KOPT-K1 (cell line): ENCODE measurements at regions not wholly inside any gene's neighbourhood (a gene's known extent, or its start where the extent isn't known, plus 50 kb on each side); places are given as distances from the start of the nearest gene placed in this dataset.

Experiments used
- H3K27ac ChIP-seq: fragments of 200-600 bp; sonication (generic); 2 replicates; pipeline ENCODE4 v1.5.1; 2016; ENCODE audit warnings: antibody characterized with exemption, mild to moderate bottlenecking, low read depth, low read length; ENCODE audit not compliant: poor library complexity, severe bottlenecking
- H3K36me3 ChIP-seq: fragments of 200-600 bp; sonication (generic); 2 replicates; pipeline ENCODE4 v1.5.1; 2017; ENCODE audit warnings: antibody characterized with exemption, mild to moderate bottlenecking, low read length, moderate library complexity; ENCODE audit not compliant: insufficient read depth
- H3K9me3 ChIP-seq: fragments of 200-600 bp; sonication (generic); 2 replicates; pipeline ENCODE4 v1.5.1; 2017; ENCODE audit warnings: antibody characterized with exemption, low read length, mild to moderate bottlenecking; ENCODE audit not compliant: insufficient read depth, poor library complexity, severe bottlenecking

DNA sequence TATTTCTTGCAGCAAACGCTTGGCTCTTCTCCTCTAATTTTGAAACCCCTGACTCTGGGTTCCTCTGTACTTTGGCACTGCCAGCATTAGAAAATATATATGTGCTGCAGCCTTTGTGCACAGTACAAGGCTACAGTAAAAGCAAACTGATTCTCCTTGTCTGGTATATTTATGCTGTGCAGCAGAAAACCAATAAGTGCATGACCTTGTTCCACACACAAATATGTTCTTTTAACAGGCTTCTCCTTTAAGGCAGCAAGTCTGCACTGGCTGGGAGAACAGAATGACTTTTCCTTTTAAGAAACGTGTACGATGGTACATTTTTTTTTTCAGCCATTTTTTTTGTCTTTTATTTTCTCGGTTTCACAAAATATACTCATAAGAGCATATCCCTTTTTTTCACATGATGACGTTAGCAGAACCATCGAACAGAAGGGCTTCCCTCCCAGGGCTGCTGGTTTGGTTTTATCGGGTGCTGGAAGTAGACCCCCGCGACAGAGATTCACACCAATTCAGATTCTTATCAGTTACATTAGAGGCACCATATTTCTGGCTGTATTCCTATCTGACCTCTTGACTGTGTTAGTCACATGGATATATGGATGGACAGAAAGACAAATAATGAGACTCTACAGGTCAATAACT is 129.9 kb upstream of the ARID1B start:
- H3K27ac ChIP-seq, result no peak overlapping the region
- H3K36me3 ChIP-seq, result no peaks in the 10 kb centered on the region
- no peaks in the 10 kb centered on the region for H3K9me3 ChIP-seq

DNA sequence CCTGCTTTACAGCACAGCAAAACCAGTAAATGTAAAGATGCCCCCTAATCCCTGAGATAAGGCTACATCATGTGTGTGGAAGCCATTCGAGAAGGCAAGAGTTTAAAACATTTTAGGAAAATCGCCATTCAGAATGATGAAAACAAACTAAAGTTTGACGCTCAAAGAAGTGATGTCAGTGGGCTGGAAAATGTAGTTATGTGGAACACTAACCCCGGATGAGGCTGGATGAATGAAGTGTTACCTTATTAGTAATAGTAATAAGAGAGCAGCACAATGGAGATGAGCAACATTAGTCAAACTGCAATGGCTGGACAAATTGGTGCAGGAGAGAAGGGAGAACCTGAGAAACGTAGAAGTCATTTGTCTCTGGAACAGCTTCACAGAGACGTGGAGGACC is 130.7 kb upstream of the ARID1B start:
- H3K36me3 ChIP-seq, result no peaks in the 10 kb centered on the region
- H3K27ac ChIP-seq, result no peak overlapping the region
- no peaks in the 10 kb centered on the region for H3K9me3 ChIP-seq

DNA sequence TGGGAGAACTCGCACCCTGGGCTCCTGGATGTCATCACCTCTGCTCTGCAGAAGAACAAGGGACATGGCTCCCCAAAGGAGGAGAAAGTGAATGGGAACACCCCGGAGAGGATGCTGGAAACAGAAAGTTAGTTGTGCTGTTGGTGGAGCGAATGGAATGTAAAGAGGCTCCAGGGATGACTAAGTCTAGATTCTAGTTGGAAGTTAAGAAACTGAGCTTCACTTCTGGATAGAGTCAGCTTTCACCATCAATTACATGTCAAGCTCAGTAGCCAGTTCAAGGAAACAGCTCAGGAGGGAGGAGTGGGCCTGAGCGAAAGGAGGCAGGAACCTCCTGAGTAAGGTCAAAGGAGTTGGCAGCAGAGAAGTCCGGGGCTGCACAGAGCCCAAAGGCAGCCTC is 132.1 kb upstream of the ARID1B start:
- Histone ChIP-seq H3K27ac (no peak overlapping the region), H3K36me3 (no peaks in the 10 kb centered on the region), H3K9me3 (no peaks in the 10 kb centered on the region)

DNA sequence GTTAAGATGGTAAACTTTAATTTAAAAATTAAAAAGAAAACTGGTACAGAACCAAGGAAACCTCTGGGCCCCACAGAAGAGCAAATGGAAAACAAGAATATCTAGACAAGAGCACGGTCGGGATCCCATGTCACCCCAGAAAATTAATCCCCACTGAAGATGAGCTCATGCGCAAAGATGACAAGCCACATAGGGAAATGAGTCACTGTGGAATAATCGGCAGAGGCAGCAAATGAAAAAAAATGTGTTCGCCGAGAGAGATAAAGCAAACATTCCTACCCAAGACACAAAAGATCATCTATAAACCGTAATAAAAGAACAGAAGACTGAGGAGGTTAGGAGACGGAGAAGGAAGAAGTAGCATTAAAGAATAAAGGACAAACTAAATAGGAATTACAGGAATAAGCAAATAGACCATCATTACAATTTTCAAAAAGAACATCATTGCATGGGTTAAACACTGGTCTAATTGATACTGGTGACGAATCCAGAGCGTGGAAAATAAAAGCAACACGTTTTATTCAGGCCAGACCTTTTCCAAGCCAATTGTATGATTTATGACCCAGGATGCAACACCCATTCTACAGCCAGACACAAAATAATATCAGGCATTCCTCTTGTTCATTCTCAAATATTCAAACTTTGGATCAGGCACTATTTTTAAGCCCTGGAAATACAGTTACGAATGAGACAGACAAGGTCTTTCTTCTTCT is 138.0 kb upstream of the ARID1B start:
- Histone ChIP-seq H3K9me3 (no peaks in the 10 kb centered on the region), H3K27ac (no peak overlapping the region)

DNA sequence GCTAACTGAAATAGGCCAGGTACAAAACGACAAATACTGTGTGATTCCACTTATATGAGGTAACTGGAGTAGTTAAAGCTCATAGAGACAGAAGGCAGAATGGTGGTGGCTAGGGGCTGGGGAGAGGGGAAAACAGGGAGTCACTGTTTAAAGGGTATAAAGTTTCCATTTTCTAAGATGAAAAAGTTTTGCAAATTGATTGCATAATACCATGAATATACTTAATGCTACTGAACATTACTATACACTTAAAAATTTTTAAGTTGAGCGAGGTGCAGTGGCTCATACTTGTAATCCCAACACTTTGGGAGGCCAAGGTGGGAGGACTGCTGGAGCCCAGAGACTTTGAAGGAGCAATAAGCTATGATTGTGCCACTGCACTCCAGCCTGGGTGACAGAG is 138.6 kb upstream of the ARID1B start:
- H3K27ac ChIP-seq, result no peak overlapping the region
- H3K36me3 ChIP-seq, result no peaks in the 10 kb centered on the region
- H3K9me3 ChIP-seq, result no peaks in the 10 kb centered on the region

More for the DNA sequence above, 138.0 kb upstream of the ARID1B start:
- H3K36me3 ChIP-seq, result no peaks in the 10 kb centered on the region

DNA sequence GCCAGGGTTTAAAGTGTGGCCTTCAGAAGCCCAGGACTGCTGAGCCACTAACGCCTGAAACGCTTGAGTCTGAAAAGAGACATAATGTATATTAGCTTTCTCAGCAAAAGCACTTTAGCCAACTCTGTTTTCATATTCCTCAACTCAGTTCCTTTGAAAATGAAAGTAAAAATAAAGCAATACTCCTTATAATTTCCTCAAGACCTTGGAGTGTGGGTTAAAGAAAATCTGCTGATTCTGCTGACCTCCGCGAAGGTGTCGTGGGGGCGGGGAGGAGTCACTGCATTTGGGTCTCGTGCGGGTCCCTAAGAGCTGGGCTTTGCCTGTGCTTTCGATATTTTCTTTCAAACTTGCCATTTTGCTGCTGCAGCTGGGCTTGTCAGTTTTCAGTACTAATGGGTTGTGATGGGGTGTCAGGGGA is 142.2 kb upstream of the ARID1B start:
- Histone ChIP-seq H3K27ac (no peak overlapping the region), H3K9me3 (no peaks in the 10 kb centered on the region), H3K36me3 (no peaks in the 10 kb centered on the region)

DNA sequence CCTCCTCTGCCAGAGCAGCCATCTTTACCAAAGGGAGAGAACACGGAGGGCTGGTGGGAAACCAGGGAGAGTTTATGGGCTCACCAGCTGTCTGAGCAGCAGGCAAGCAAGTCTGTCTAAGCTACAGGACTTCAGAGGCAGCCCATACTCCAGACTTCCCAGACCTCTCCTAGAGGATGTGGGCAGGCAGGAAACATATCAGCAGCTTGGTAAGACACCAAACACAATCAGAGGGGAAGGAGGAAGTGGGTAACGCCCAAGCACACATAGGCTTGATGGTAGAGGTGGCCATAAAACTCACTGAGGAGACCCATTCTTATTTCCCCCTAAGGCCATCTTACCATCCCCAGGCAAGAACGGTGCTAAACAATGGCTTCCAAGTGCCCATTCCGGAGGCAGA is 143.1 kb upstream of the ARID1B start:
- no peaks in the 10 kb centered on the region for H3K36me3 ChIP-seq
- no peak overlapping the region for H3K27ac ChIP-seq
- no peaks in the 10 kb centered on the region for H3K9me3 ChIP-seq

DNA sequence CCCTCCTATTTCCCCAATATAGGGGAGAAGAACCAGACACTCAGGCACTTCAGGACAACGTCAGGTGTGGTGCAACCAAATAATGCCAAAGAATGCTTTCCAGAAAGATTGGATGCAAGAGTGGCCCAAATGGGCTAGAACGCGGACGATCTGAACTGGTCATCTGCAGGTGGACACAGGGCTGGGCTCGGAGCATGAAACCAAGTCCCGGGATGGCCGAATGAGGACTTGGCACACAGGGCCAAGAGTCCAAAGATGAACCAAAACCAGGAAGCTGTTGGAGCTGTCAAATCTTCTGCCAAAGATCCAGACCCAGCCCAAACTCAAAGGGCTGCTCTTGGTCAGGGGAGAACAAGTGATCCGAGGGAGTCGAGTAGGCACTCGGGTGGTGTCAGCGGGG is 143.9 kb upstream of the ARID1B start:
- H3K27ac ChIP-seq, result no peak overlapping the region
- H3K9me3 ChIP-seq, result no peaks in the 10 kb centered on the region
- no peaks in the 10 kb centered on the region for H3K36me3 ChIP-seq

DNA sequence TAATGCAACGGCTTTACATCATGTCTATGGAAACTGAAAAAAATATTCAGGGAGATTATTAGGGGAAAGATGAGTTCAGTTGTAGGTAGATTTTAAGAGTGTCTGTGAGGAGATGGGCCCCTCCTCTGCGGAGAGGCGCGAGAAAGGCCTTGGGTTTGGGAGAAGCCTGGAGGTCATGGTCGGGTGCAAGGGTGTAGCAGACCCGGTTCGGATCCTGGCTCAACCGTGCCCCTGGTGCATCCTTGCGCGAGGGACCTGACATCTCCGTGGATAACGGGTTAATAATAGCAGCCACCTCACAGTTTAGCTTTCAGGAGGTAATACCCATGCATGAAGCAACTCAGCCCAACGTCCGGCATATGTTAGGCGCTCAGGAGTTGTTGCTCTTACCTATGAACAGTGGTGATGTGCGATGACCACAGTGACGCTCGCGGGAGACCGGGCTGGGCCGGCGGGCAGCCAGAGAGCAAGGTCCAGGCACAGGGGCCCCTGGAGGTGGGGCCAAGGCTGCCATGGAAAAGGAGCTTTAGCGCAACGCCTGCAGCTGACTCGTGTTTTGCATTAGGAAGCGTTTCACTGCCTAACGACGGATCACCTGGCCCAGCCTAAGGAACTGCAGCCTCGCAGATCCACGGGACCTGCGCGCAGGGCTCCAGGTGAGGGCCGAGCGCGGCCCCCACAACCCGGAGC is 146.4 kb upstream of the ARID1B start:
- no peak overlapping the region for H3K27ac ChIP-seq
- no peaks in the 10 kb centered on the region for H3K36me3 ChIP-seq
- no peaks in the 10 kb centered on the region for H3K9me3 ChIP-seq

DNA sequence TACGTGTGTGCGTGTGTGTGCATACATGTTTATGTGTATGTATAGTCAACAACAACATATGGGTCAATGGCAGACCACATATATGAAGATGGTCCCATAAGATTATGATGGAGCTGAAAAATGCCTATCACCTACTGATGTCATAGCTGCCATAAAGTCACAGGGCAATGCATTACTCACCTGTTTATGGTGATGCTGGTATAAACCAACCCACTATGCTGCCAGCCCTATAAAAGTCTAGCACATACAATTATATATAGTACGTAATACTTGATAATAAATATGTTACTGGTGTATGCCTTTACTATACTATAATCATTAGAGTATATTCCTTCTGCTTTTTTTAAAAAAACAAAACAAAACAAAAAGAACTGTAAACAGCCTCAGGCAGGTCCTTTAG is 148.4 kb upstream of the ARID1B start:
- Histone ChIP-seq H3K9me3 (no peaks in the 10 kb centered on the region), H3K36me3 (no peaks in the 10 kb centered on the region), H3K27ac (no peak overlapping the region)

DNA sequence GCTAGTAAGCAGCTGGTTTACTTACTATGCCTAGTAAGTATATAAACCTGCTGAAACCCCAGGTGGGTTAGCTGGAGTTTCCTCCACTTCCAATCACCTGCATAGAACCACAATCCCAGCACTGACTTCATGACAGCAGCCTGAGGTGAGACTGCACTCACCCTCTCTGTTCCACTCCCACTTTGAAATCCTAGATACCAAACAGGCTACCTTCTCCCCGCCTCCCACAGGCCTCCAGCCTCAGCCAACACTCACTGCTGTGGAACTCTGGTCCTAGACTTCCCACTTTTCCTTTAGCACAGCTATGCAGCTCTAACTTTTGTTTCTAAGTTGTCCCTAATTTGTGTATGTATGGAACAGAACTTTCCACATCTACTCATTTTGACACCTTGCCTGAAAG is 149.7 kb upstream of the ARID1B start:
- H3K36me3 ChIP-seq, result no peaks in the 10 kb centered on the region

DNA sequence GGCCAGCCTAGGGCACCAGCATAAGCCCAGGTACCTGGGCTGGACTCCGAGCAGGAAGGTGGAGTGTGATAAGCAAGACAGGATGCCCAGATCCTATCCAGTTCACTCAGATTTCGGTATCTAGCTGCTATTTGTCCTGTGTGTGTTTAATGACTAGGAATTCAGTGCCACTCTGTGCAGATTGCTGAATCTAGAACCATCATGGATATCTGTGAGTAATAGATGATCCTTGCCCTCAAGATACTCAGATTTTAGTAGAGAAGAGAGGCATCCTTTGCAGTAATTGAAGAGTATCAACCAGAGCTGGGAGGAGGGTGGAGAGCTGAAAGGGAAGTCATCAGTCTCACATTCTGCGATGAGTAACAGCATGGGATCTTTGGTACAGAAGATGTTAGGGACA is 155.0 kb upstream of the ARID1B start:
- Histone ChIP-seq H3K9me3 (no peaks in the 10 kb centered on the region), H3K27ac (no peak overlapping the region), H3K36me3 (no peaks in the 10 kb centered on the region)

More for the DNA sequence above, 149.7 kb upstream of the ARID1B start:
- Histone ChIP-seq H3K27ac (no peak overlapping the region), H3K9me3 (no peaks in the 10 kb centered on the region)

DNA sequence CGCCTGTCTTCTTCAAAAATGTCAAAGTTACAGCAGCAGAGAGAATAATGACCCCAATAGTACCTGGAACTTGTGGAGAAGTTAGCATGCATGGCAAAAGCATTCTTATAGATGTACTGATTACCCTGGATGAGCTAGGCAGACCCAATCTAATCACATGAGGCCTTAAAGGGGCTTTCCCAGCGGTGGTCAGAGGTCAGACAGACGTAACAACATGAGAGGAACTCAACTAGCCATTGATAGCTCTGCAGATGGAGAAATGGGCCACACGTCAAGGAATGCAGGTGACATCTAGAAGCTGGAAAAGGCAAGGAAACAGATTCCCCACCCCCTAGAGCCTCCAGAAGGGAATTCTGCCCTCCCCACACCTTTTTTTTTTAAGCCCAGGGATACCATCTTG is 156.8 kb upstream of the ARID1B start:
- H3K36me3 ChIP-seq, result no peaks in the 10 kb centered on the region
- H3K9me3 ChIP-seq, result no peaks in the 10 kb centered on the region
- H3K27ac ChIP-seq, result no peak overlapping the region

DNA sequence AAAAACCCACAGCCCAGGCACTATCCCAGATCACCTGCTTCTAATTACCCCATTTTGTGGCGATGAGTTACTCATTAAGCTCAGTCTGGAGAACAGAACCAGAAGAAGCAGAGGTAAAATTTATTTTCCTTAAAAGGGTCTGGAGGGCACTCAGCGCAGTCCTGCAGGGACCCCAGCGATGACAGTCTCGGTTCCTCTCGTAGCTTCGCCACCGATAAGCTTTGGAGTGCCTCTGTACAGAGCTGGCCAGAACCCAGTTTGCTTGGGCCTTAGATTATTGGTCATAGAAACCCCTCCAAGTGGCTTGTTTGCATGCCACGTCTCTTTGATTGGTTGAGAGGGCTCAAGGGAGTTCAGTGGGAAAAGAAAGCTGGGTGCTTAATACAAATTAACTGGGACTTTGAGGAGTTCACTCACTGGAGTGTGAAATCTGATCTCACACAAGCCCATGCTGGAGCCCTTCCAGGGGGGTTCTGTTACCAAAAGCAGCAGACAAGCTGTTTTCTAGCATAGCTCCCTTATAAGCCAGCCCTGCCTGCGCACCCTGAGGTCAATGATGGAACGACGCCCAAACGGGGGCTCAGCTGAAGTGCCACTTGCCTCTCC is 158.5 kb upstream of the ARID1B start:
- Histone ChIP-seq H3K9me3 (peaks cover 6% of the 10 kb centered on the region), H3K27ac (no peak overlapping the region), H3K36me3 (no peaks in the 10 kb centered on the region)

DNA sequence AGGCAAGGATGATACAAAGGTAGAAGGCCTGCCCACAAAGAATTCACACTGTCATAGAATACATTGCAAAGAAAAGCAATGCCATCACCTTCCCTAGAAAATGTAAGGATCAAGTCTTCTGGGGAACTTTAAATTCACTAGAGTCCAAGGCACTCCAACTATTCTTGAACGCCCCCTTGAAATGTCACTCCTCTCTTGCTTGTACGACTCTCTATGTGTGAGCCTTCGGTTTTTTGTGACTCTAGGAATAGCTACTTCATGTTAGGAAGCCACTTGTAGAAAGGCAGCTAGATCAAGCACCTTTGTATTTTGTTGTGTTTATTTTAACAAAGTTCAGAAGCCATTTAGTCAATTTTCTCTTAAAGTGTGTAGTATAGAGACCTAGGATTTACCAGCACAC is 159.2 kb upstream of the ARID1B start:
- Histone ChIP-seq H3K27ac (no peak overlapping the region), H3K9me3 (peaks cover 14% of the 10 kb centered on the region), H3K36me3 (no peaks in the 10 kb centered on the region)
